ENCODE measurements at regions not wholly inside any gene's neighbourhood (a gene's known extent, or its start where the extent isn't known, plus 50 kb on each side); places are given as distances from the start of the nearest gene placed in this dataset.

DNA sequence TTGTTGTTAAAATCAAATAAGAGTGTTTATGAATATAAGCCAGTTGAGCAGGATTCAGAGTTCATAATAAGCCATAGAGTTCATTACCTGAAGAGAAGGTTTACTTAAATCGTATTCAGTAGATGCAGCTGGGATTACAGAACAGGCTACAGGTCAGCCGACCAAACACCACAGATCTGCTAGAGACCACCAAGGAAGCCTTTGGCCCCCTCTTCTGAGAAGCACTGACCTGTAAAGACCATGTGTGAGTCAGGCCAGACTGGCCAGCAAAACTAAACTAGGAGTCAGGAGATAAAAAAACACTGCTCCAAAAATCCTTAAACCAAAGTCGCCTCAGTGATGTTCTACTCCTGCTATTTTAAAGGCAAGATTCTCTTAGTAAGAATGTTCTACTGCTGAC lies 1125.5 kb downstream of the FAT4 start:
- no peak for TF ChIP-seq SUZ12 (IDR thresholded peaks at IDR 0.05; ENCODE audit: extremely low read depth, insufficient read depth, insufficient read length)
- no peak for TF ChIP-seq YY1 (IDR thresholded peaks at IDR 0.05; ENCODE audit: insufficient read depth, insufficient read length)
